ENCODE measurements at regions not wholly inside any gene's neighbourhood (a gene's known extent, or its start where the extent isn't known, plus 50 kb on each side); places are given as distances from the start of the nearest gene placed in this dataset.

GRCh38 chr5:103708601-103709000 lies 146.0 kb upstream of the NUDT12 start:
- no peaks in the 10 kb centered on the region for H3K9me3 ChIP-seq
- ATAC-seq (ENCODE audit: low FRiP score in 2 of 2) (no peak), DNase-seq (no peak)
- H3K27me3 ChIP-seq, result no peaks in the 10 kb centered on the region
- H3K4me3 ChIP-seq, result no peak overlapping the region
- H3K27ac ChIP-seq, result no peak overlapping the region
- no peaks in the 10 kb centered on the region for H3K4me1 ChIP-seq
- no peaks in the 10 kb centered on the region for H3K36me3 ChIP-seq
- no peak for TF ChIP-seq POLR2A (IDR thresholded peaks at IDR 0.05)
- no peak for TF ChIP-seq POLR2AphosphoS5 (IDR thresholded peaks at IDR 0.05)
- TF ChIP-seq CTCF (IDR thresholded peaks at IDR 0.05), result no peak
- TF ChIP-seq EP300 (IDR thresholded peaks at IDR 0.05), result no peak

GRCh38 chr5:103706939-103707682 lies 144.5 kb upstream of the NUDT12 start:
- H3K9me3 ChIP-seq, result no peaks in the 10 kb centered on the region
- TF ChIP-seq CTCF (IDR thresholded peaks at IDR 0.05) (no peak), POLR2AphosphoS5 (IDR thresholded peaks at IDR 0.05) (no peak), EP300 (IDR thresholded peaks at IDR 0.05) (no peak), POLR2A (IDR thresholded peaks at IDR 0.05) (no peak)
- H3K4me3 ChIP-seq, result no peak overlapping the region
- H3K27ac ChIP-seq, result no peak overlapping the region
- no peaks in the 10 kb centered on the region for H3K27me3 ChIP-seq
- 68 to 77% methylated on average over 4 of the region's 4 CpGs for WGBS, 2 donors
- ATAC-seq (ENCODE audit: low FRiP score in 2 of 2), result no peak
- no peak for DNase-seq
- no peaks in the 10 kb centered on the region for H3K36me3 ChIP-seq
- no peaks in the 10 kb centered on the region for H3K4me1 ChIP-seq

- DNase-seq (no peak), ATAC-seq (ENCODE audit: low FRiP score in 2 of 2) (no peak)
- Histone ChIP-seq H3K9me3 (no peaks in the 10 kb centered on the region), H3K4me3 (no peak overlapping the region), H3K4me1 (no peaks in the 10 kb centered on the region), H3K36me3 (no peaks in the 10 kb centered on the region), H3K27ac (no peak overlapping the region), H3K27me3 (no peaks in the 10 kb centered on the region)
- WGBS, 2 donors, result 66 to 70% methylated on average over 3 of the region's 3 CpGs
- TF ChIP-seq CTCF (IDR thresholded peaks at IDR 0.05), result no peak
- TF ChIP-seq POLR2A (IDR thresholded peaks at IDR 0.05), result no peak
- TF ChIP-seq POLR2AphosphoS5 (IDR thresholded peaks at IDR 0.05), result no peak
- no peak for TF ChIP-seq EP300 (IDR thresholded peaks at IDR 0.05)
Observed at GRCh38 chr5:103703617-103704016, 141.0 kb upstream of the NUDT12 start.

GRCh38 chr5:103693517-103693916 lies 130.9 kb upstream of the NUDT12 start:
- 64 to 82% methylated on average over 2 of the region's 2 CpGs for WGBS, 2 donors
- H3K9me3 ChIP-seq, result no peaks in the 10 kb centered on the region
- no peaks in the 10 kb centered on the region for H3K27me3 ChIP-seq
- no peak for ATAC-seq (ENCODE audit: low FRiP score in 2 of 2)
- no peak overlapping the region for H3K4me3 ChIP-seq
- H3K27ac ChIP-seq, result no peak overlapping the region
- no peaks in the 10 kb centered on the region for H3K4me1 ChIP-seq
- no peaks in the 10 kb centered on the region for H3K36me3 ChIP-seq
- TF ChIP-seq EP300 (IDR thresholded peaks at IDR 0.05) (no peak), POLR2A (IDR thresholded peaks at IDR 0.05) (no peak), CTCF (IDR thresholded peaks at IDR 0.05) (no peak), POLR2AphosphoS5 (IDR thresholded peaks at IDR 0.05) (no peak)
- DNase-seq, result no peak

- ATAC-seq (ENCODE audit: low FRiP score in 2 of 2) (no peak), DNase-seq (no peak)
Observed at GRCh38 chr5:103690676-103691075, 128.1 kb upstream of the NUDT12 start.

More at GRCh38 chr5:103690676-103691075, 128.1 kb upstream of the NUDT12 start:
- Histone ChIP-seq H3K36me3 (no peaks in the 10 kb centered on the region), H3K4me3 (no peak overlapping the region), H3K4me1 (no peaks in the 10 kb centered on the region), H3K9me3 (no peaks in the 10 kb centered on the region), H3K27ac (no peak overlapping the region), H3K27me3 (no peaks in the 10 kb centered on the region)
- WGBS, 2 donors, result 55 to 75% methylated on average over 1 of the region's 1 CpG
- TF ChIP-seq POLR2AphosphoS5 (IDR thresholded peaks at IDR 0.05), result no peak
- no peak for TF ChIP-seq POLR2A (IDR thresholded peaks at IDR 0.05)
- TF ChIP-seq EP300 (IDR thresholded peaks at IDR 0.05), result no peak
